ENCODE measurements at regions not wholly inside any gene's neighbourhood (a gene's known extent, or its start where the extent isn't known, plus 50 kb on each side); places are given as distances from the start of the nearest gene placed in this dataset.
A peak's percentile ranks its signal among the peaks of the same experiment; 100 is the strongest.

DNA sequence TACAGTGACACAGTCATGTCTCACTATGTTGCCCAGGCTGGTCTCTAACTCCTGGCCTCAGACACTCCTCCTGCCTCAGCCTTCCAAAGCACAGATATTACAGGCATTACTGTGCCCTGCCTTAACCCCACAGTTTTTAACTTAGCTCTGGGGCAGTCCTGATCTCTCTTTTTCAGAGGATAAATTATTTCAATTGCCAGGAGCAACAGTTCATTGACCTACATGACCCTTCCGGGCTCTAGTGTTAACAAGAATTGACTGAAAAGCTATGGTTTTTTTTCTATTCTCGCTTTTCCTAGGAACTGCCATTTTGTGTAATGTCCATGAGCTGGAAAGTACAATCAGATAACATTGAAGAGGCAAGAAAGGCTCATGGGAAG is 92.8 kb downstream of the HNRNPLL start:
- no peak overlapping the region for H3K4me3 Mint-ChIP-seq
- H3K36me3 Mint-ChIP-seq, result no peaks in the 10 kb centered on the region
- H3K27ac Mint-ChIP-seq, result peak overlapping the region; percentile 23
- DNase-seq (ENCODE audit: low spot score in 2 of 2, unreplicated experiment in 2 of 2), result no peak
- TF ChIP-seq, protein P1, sequence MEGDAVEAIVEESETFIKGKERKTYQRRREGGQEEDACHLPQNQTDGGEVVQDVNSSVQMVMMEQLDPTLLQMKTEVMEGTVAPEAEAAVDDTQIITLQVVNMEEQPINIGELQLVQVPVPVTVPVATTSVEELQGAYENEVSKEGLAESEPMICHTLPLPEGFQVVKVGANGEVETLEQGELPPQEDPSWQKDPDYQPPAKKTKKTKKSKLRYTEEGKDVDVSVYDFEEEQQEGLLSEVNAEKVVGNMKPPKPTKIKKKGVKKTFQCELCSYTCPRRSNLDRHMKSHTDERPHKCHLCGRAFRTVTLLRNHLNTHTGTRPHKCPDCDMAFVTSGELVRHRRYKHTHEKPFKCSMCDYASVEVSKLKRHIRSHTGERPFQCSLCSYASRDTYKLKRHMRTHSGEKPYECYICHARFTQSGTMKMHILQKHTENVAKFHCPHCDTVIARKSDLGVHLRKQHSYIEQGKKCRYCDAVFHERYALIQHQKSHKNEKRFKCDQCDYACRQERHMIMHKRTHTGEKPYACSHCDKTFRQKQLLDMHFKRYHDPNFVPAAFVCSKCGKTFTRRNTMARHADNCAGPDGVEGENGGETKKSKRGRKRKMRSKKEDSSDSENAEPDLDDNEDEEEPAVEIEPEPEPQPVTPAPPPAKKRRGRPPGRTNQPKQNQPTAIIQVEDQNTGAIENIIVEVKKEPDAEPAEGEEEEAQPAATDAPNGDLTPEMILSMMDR (IDR thresholded peaks at IDR 0.05; ENCODE audit: unreplicated experiment), result no peak
- peaks cover 26% of the 10 kb centered on the region for H3K4me1 Mint-ChIP-seq
- no peaks in the 10 kb centered on the region for H3K27me3 Mint-ChIP-seq (ENCODE audit: low read depth)
- no peaks in the 10 kb centered on the region for H3K9me3 Mint-ChIP-seq

DNA sequence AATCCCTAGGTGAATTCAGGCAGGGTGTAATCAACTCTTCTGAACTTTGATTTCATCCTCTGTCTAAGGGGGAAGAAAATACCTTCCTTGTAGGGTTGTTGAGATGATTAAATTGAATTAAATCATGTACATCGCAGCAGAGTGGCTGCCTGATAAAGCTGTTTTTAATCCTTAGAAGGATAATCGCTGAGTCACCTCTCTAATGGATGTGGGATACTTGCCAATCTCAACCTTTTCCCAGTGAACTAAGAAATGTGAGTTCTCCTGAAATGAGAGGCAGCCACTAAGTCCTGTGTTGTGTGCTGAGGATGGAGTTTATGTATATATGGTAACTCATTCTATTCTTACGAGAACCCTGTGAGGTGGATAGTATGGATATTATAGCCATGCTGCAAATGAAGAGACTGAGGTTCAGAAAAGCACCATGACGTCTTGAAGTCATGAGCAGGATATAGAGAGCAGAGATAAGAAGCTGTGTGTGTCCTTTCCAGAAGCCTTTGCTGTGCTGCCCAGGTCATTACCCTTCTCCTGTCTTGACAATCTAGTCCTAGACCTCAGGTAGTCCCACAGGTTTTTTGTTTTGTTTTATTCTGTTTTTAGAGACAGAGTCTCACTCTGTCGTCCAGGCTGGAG is 93.3 kb downstream of the HNRNPLL start:
- H3K9me3 Mint-ChIP-seq, result no peaks in the 10 kb centered on the region
- H3K4me1 Mint-ChIP-seq, result peaks cover 22% of the 10 kb centered on the region
- DNase-seq (ENCODE audit: low spot score in 2 of 2, unreplicated experiment in 2 of 2), result no peak
- peak overlapping the region; percentile 23 for H3K27ac Mint-ChIP-seq
- no peaks in the 10 kb centered on the region for H3K27me3 Mint-ChIP-seq (ENCODE audit: low read depth)
- H3K4me3 Mint-ChIP-seq, result no peak overlapping the region
- H3K36me3 Mint-ChIP-seq, result no peaks in the 10 kb centered on the region
- TF ChIP-seq, protein P1 (IDR thresholded peaks at IDR 0.05; ENCODE audit: unreplicated experiment), result no peak

- Mint-ChIP-seq H3K27me3 (ENCODE audit: low read depth) (no peaks in the 10 kb centered on the region), H3K36me3 (no peaks in the 10 kb centered on the region), H3K27ac (peak overlapping the region; percentile 35), H3K4me1 (peaks cover 20% of the 10 kb centered on the region), H3K9me3 (no peaks in the 10 kb centered on the region), H3K4me3 (no peak overlapping the region)
- TF ChIP-seq, protein P1 (IDR thresholded peaks at IDR 0.05; ENCODE audit: unreplicated experiment), result peak; percentile 18
- DNase-seq (ENCODE audit: low spot score in 2 of 2, unreplicated experiment in 2 of 2), result peak; percentile 64 to 84
Measured at GRCh38 chr2:38508311-38509039, 94.3 kb downstream of the HNRNPLL start.

GRCh38 chr2:38507712-38508111 is 95.0 kb downstream of the HNRNPLL start:
- Mint-ChIP-seq H3K27ac (no peak overlapping the region), H3K4me1 (peaks cover 20% of the 10 kb centered on the region), H3K9me3 (peaks cover 1% of the 10 kb centered on the region), H3K4me3 (no peak overlapping the region), H3K36me3 (peaks cover under 1% of the 10 kb centered on the region), H3K27me3 (ENCODE audit: low read depth) (no peaks in the 10 kb centered on the region)
- DNase-seq (ENCODE audit: low spot score in 2 of 2, unreplicated experiment in 2 of 2), result no peak
- TF ChIP-seq, protein P1 (IDR thresholded peaks at IDR 0.05; ENCODE audit: unreplicated experiment), result no peak

DNA sequence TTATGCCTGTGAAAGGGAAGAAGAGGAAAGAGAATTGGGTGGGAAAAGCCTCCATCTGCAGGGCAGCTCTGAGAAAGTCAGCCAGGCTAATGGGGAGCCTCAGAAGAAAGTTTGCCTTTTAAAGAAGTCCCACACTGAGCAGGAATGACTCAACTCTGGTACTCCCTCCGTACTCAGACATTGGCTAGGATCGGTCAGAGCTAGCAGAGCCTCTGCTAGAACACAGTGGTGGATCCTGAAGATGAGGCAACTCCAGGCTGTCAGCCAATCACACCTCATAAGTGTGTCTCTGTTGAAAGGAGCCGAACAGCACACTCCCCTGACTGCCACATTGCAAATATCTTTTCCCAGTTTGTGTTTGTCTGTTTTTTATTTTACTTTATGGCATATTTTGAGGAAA is 96.9 kb downstream of the HNRNPLL start:
- TF ChIP-seq, protein P1 (IDR thresholded peaks at IDR 0.05; ENCODE audit: unreplicated experiment), result no peak
- Mint-ChIP-seq H3K27me3 (ENCODE audit: low read depth) (no peaks in the 10 kb centered on the region), H3K36me3 (peaks cover 9% of the 10 kb centered on the region), H3K4me3 (no peak overlapping the region), H3K27ac (no peak overlapping the region), H3K4me1 (peaks cover 21% of the 10 kb centered on the region), H3K9me3 (peaks cover 5% of the 10 kb centered on the region)
- no peak for DNase-seq (ENCODE audit: low spot score in 2 of 2, unreplicated experiment in 2 of 2)
